ENCODE measurements at regions not wholly inside any gene's neighbourhood (a gene's known extent, or its start where the extent isn't known, plus 50 kb on each side); places are given as distances from the start of the nearest gene placed in this dataset.

DNA sequence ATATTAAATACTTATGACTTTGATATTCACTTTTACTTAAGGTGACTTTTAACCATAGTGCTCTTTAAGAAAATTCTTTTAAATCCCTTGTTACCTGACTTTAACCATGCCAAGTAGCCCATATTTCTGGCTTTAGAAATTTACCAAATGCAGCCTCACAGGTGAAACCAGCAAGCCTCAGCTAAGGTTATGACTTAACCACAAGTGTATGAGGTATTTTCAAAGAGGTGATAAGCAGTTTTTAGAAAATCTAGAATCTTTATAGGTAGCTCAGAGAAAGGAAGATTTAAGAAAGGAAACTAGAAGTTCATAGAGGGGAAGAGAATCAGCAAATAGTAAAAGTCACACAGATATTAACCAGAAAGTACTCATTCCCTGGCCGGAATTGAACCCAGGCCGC lies 661.9 kb upstream of the GJE1 start:
- TF ChIP-seq, protein P1, sequence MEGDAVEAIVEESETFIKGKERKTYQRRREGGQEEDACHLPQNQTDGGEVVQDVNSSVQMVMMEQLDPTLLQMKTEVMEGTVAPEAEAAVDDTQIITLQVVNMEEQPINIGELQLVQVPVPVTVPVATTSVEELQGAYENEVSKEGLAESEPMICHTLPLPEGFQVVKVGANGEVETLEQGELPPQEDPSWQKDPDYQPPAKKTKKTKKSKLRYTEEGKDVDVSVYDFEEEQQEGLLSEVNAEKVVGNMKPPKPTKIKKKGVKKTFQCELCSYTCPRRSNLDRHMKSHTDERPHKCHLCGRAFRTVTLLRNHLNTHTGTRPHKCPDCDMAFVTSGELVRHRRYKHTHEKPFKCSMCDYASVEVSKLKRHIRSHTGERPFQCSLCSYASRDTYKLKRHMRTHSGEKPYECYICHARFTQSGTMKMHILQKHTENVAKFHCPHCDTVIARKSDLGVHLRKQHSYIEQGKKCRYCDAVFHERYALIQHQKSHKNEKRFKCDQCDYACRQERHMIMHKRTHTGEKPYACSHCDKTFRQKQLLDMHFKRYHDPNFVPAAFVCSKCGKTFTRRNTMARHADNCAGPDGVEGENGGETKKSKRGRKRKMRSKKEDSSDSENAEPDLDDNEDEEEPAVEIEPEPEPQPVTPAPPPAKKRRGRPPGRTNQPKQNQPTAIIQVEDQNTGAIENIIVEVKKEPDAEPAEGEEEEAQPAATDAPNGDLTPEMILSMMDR (conservative IDR thresholded peaks at IDR 0.05) = no peak
- no peak for TF ChIP-seq EZH2 (IDR thresholded peaks at IDR 0.05; ENCODE audit: low read depth)

Data from PC-9 (cell line).